SK-N-MC (cell line): ENCODE measurements at regions not wholly inside any gene's neighbourhood (a gene's known extent, or its start where the extent isn't known, plus 50 kb on each side); places are given as distances from the start of the nearest gene placed in this dataset.

Source experiments
- EZH2 ChIP-seq: fragments of 200-600 bp; sonication (generic); IDR thresholded peaks from one replicate; pipeline ENCODE4 v1.6.1; 2017; ENCODE audit warnings: antibody characterized with exemption
- POLR2AphosphoS5 ChIP-seq: IDR thresholded peaks from 2 replicates; pipeline ENCODE4 v1.6.1; 2012; ENCODE audit warnings: mild to moderate bottlenecking, low read depth, low read length, borderline replicate concordance

DNA sequence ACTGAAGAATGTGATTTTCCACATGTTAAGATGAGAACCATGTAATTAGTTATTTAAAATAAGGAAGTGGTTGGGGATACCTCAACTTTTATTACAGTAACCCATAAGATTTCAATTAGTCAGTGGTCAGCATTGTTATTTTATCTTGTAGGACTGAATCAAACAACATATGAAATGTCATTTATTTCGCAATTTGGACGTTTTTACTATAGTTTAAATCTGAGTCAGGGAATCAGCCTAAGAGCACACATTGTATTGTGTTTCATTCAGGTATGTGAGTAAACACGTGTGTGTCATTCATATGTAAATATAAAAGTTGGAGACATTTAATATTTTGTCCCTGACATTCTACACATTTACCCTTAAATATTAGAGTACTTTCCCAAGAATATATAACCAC is 1418.7 kb downstream of the GRIK2 start:
- TF ChIP-seq POLR2AphosphoS5, result no peak
- TF ChIP-seq EZH2, result no peak
